Muscle of leg (tissue), 3 donors: ENCODE measurements at regions not wholly inside any gene's neighbourhood (a gene's known extent, or its start where the extent isn't known, plus 50 kb on each side); places are given as distances from the start of the nearest gene placed in this dataset.

Experiments used
- DNase-seq: peaks from one replicate; pipeline ENCODE4 v3.0.0; 2013
- H3K27ac ChIP-seq: one replicate; pipeline ENCODE4 v1.5.1; 2013; ENCODE audit warnings: mild to moderate bottlenecking, low read length, control low read depth
- H3K27me3 ChIP-seq: one replicate; pipeline ENCODE4 v1.6.1; 2013; ENCODE audit warnings: low read length; ENCODE audit not compliant: control insufficient read depth, insufficient read depth
- H3K36me3 ChIP-seq: one replicate; pipeline ENCODE4 v1.6.1; 2013; ENCODE audit warnings: low read length; ENCODE audit not compliant: control insufficient read depth, insufficient read depth
- H3K4me1 ChIP-seq: one replicate; pipeline ENCODE4 v1.6.1; 2013; ENCODE audit warnings: low read length; ENCODE audit not compliant: control insufficient read depth, insufficient read depth
- H3K4me3 ChIP-seq: one replicate; pipeline ENCODE4 v1.5.1; 2013; ENCODE audit warnings: low read length, control low read depth
- H3K9me3 ChIP-seq: replicated peaks from 2 replicates; pipeline ENCODE4 v1.6.1; 2013; ENCODE audit warnings: low read depth, low read length; ENCODE audit not compliant: control insufficient read depth
- WGBS: methylation state at CpG from one replicate; pipeline ENCODE4 v1.1.5; 2013; ENCODE audit warnings: missing lambda C conversion rate; ENCODE audit not compliant: insufficient coverage; 5-methylcytosine and 5-hydroxymethylcytosine counted together

- no peaks in the 10 kb centered on the region for H3K4me1 ChIP-seq
- 70% methylated on average over 2 of the region's 3 CpGs for WGBS
- H3K9me3 ChIP-seq, result no peaks in the 10 kb centered on the region
- H3K36me3 ChIP-seq, result no peaks in the 10 kb centered on the region
- H3K27me3 ChIP-seq, result no peaks in the 10 kb centered on the region
- no peak overlapping the region for H3K27ac ChIP-seq
- no peak overlapping the region for H3K4me3 ChIP-seq
- no peak for DNase-seq
Measured at GRCh38 chr6:103908898-103909297, 950.8 kb downstream of the HACE1 start.

- Histone ChIP-seq H3K36me3 (no peaks in the 10 kb centered on the region), H3K27ac (no peak overlapping the region), H3K9me3 (no peaks in the 10 kb centered on the region), H3K4me1 (no peaks in the 10 kb centered on the region), H3K27me3 (no peaks in the 10 kb centered on the region), H3K4me3 (no peak overlapping the region)
- no CpG with 5 or more reads among the region's 2 CpGs for WGBS
- DNase-seq, result no peak
Measured at GRCh38 chr6:103895136-103895535, 964.6 kb downstream of the HACE1 start.

GRCh38 chr6:103893141-103893581 is 966.6 kb downstream of the HACE1 start:
- peak; percentile 87 for DNase-seq
- 20% methylated on average over 2 of the region's 2 CpGs for WGBS
- Histone ChIP-seq H3K27ac (no peak overlapping the region), H3K36me3 (no peaks in the 10 kb centered on the region), H3K27me3 (no peaks in the 10 kb centered on the region), H3K9me3 (no peaks in the 10 kb centered on the region), H3K4me3 (no peak overlapping the region), H3K4me1 (no peaks in the 10 kb centered on the region)

- no peak for DNase-seq
- H3K4me1 ChIP-seq, result no peaks in the 10 kb centered on the region
- H3K9me3 ChIP-seq, result no peaks in the 10 kb centered on the region
- no peak overlapping the region for H3K4me3 ChIP-seq
- no peaks in the 10 kb centered on the region for H3K27me3 ChIP-seq
- H3K27ac ChIP-seq, result no peak overlapping the region
- no CpG with 5 or more reads among the region's 1 CpG for WGBS
- H3K36me3 ChIP-seq, result no peaks in the 10 kb centered on the region
Measured at GRCh38 chr6:103886951-103887350, 972.8 kb downstream of the HACE1 start.

- no peak overlapping the region for H3K27ac ChIP-seq
- WGBS, result no CpG with 5 or more reads among the region's 1 CpG
- H3K36me3 ChIP-seq, result no peaks in the 10 kb centered on the region
- no peaks in the 10 kb centered on the region for H3K9me3 ChIP-seq
- no peaks in the 10 kb centered on the region for H3K27me3 ChIP-seq
- DNase-seq, result no peak
- H3K4me3 ChIP-seq, result no peak overlapping the region
- H3K4me1 ChIP-seq, result no peaks in the 10 kb centered on the region
Measured at GRCh38 chr6:103885446-103885845, 974.3 kb downstream of the HACE1 start.

- no CpG with 5 or more reads among the region's 3 CpGs for WGBS
Measured at GRCh38 chr6:103879800-103880199, 979.9 kb downstream of the HACE1 start.

GRCh38 chr6:103875221-103875620 is 984.5 kb downstream of the HACE1 start:
- Histone ChIP-seq H3K4me1 (no peaks in the 10 kb centered on the region), H3K36me3 (no peaks in the 10 kb centered on the region), H3K27me3 (no peaks in the 10 kb centered on the region), H3K4me3 (no peak overlapping the region), H3K27ac (no peak overlapping the region), H3K9me3 (peaks cover 3% of the 10 kb centered on the region)
- WGBS, result 79% methylated on average over 2 of the region's 3 CpGs
- DNase-seq, result no peak

More at GRCh38 chr6:103879800-103880199, 979.9 kb downstream of the HACE1 start:
- DNase-seq, result no peak
- no peaks in the 10 kb centered on the region for H3K4me1 ChIP-seq
- no peaks in the 10 kb centered on the region for H3K27me3 ChIP-seq
- H3K4me3 ChIP-seq, result no peak overlapping the region
- no peak overlapping the region for H3K27ac ChIP-seq
- H3K9me3 ChIP-seq, result peaks cover 3% of the 10 kb centered on the region
- no peaks in the 10 kb centered on the region for H3K36me3 ChIP-seq

- DNase-seq, result no peak
- Histone ChIP-seq H3K4me3 (no peak overlapping the region), H3K27ac (no peak overlapping the region), H3K4me1 (no peaks in the 10 kb centered on the region), H3K9me3 (no peaks in the 10 kb centered on the region), H3K27me3 (no peaks in the 10 kb centered on the region), H3K36me3 (no peaks in the 10 kb centered on the region)
- WGBS, result 100% methylated on average over 1 of the region's 3 CpGs
Measured at GRCh38 chr6:103874575-103874974, 985.1 kb downstream of the HACE1 start.

- Histone ChIP-seq H3K4me1 (no peaks in the 10 kb centered on the region), H3K9me3 (no peaks in the 10 kb centered on the region), H3K4me3 (no peak overlapping the region), H3K27me3 (no peaks in the 10 kb centered on the region), H3K36me3 (no peaks in the 10 kb centered on the region), H3K27ac (no peak overlapping the region)
- DNase-seq, result peak; percentile 22
Measured at GRCh38 chr6:103872678-103873077, 987.0 kb downstream of the HACE1 start.

GRCh38 chr6:103872233-103872632 is 987.5 kb downstream of the HACE1 start:
- Histone ChIP-seq H3K9me3 (no peaks in the 10 kb centered on the region), H3K36me3 (no peaks in the 10 kb centered on the region), H3K4me3 (no peak overlapping the region), H3K4me1 (no peaks in the 10 kb centered on the region), H3K27me3 (no peaks in the 10 kb centered on the region), H3K27ac (no peak overlapping the region)
- no peak for DNase-seq
- no CpG with 5 or more reads among the region's 2 CpGs for WGBS

GRCh38 chr6:103870970-103871369 is 988.7 kb downstream of the HACE1 start:
- no peak for DNase-seq
- Histone ChIP-seq H3K36me3 (no peaks in the 10 kb centered on the region), H3K27me3 (no peaks in the 10 kb centered on the region), H3K4me1 (no peaks in the 10 kb centered on the region), H3K4me3 (no peak overlapping the region), H3K27ac (no peak overlapping the region), H3K9me3 (no peaks in the 10 kb centered on the region)
- WGBS, result no CpG with 5 or more reads among the region's 2 CpGs
